CD14-positive monocyte (primary cell): ENCODE measurements at regions not wholly inside any gene's neighbourhood (a gene's known extent, or its start where the extent isn't known, plus 50 kb on each side); places are given as distances from the start of the nearest gene placed in this dataset.

Experiments
- DNase-seq, 3 donors: peaks; one replicate each; pipeline ENCODE4 v3.0.0-alpha.2; 2011 to 2022
- H2AFZ ChIP-seq: 2 replicates; pipeline ENCODE4 v1.6.0; 2012; ENCODE audit warnings: mild to moderate bottlenecking, low read depth, low read length, inconsistent platforms; ENCODE audit not compliant: insufficient read depth, poor library complexity, severe bottlenecking
- H3K27ac ChIP-seq, 2 donors: 1 replicate in 1 of 2; 2 replicates in 1 of 2; pipeline ENCODE4 v1.5.1; 2012 to 2013; ENCODE audit warnings: low read length in 2 of 2, control low read depth in 1 of 2, inconsistent platforms in 1 of 2, low read depth in 1 of 2, mild to moderate bottlenecking in 1 of 2
- H3K27me3 ChIP-seq, 2 donors: one replicate each; pipeline versions ENCODE4 v1.6.0 to v1.6.1; 2011 to 2013; ENCODE audit warnings: low read length in 2 of 2; ENCODE audit not compliant: control insufficient read depth in 2 of 2, insufficient read depth in 2 of 2
- H3K36me3 ChIP-seq, 2 donors: replicated peaks in 1 of 2; 1 replicate in 1 of 2; 2 replicates in 1 of 2; pipeline versions ENCODE4 v1.5.1 to v1.6.1; 2012 to 2013; ENCODE audit warnings: low read length in 2 of 2, control low read depth in 1 of 2, inconsistent platforms in 1 of 2, mild to moderate bottlenecking in 1 of 2; ENCODE audit not compliant: insufficient read depth in 2 of 2, control insufficient read depth in 1 of 2
- H3K4me1 ChIP-seq, 2 donors: 1 replicate in 1 of 2; 2 replicates in 1 of 2; pipeline versions ENCODE4 v1.5.1 to v1.6.1; 2012 to 2013; ENCODE audit warnings: low read length in 2 of 2, control low read depth in 1 of 2, inconsistent platforms in 1 of 2, mild to moderate bottlenecking in 1 of 2, moderate library complexity in 1 of 2; ENCODE audit not compliant: insufficient read depth in 2 of 2, control insufficient read depth in 1 of 2
- H3K4me2 ChIP-seq: replicated peaks from 2 replicates; pipeline ENCODE3; 2012; ENCODE audit warnings: low read length, moderate library complexity, mild to moderate bottlenecking; ENCODE audit not compliant: poor library complexity, severe bottlenecking; ENCODE audit errors: extremely low read depth
- H3K4me3 ChIP-seq, 3 experiments: fragments of 200-600 bp in 1 of 3; sonication (generic) in 1 of 3; replicated peaks in 1 of 3; 1 replicate in 2 of 3; 2 replicates in 1 of 3; pipeline ENCODE4 v1.5.1; 2011 to 2013; ENCODE audit warnings: low read length in 3 of 3, mild to moderate bottlenecking in 3 of 3, control low read depth in 2 of 3, low read depth in 2 of 3, inconsistent platforms in 1 of 3, moderate library complexity in 1 of 3
- H3K79me2 ChIP-seq: 2 replicates; pipeline ENCODE4 v1.6.0; 2012; ENCODE audit warnings: mild to moderate bottlenecking, control low read depth, inconsistent platforms, low read length, moderate library complexity; ENCODE audit not compliant: insufficient read depth
- H3K9ac ChIP-seq: 2 replicates; pipeline ENCODE4 v1.6.0; 2017; ENCODE audit warnings: low read length, mild to moderate bottlenecking; ENCODE audit not compliant: insufficient read depth, poor library complexity, severe bottlenecking
- H3K9me3 ChIP-seq, 2 donors: replicated peaks in 1 of 2; 1 replicate in 1 of 2; 2 replicates in 1 of 2; pipeline versions ENCODE4 v1.5.1 to v1.6.1; 2012 to 2013; ENCODE audit warnings: low read length in 2 of 2, control low read depth in 1 of 2; ENCODE audit not compliant: control insufficient read depth in 1 of 2, insufficient read depth in 1 of 2
- H4K20me1 ChIP-seq: 2 replicates; pipeline ENCODE4 v1.6.0; 2012; ENCODE audit warnings: mild to moderate bottlenecking, low read length, control low read depth, moderate library complexity; ENCODE audit not compliant: insufficient read depth
- H3K27ac Mint-ChIP-seq, 7 donors: one replicate each; pipeline ENCODE4 v1.8.0; 2020; ENCODE audit warnings: mild to moderate bottlenecking in 7 of 7, mixed read lengths in 7 of 7, moderate library complexity in 6 of 7, inconsistent platforms in 2 of 7
- H3K27me3 Mint-ChIP-seq, 3 donors: one replicate each; pipeline ENCODE4 v1.8.0; 2021 to 2022; ENCODE audit warnings: low read depth in 3 of 3, mild to moderate bottlenecking in 3 of 3, mixed read lengths in 3 of 3, moderate library complexity in 3 of 3, inconsistent platforms in 1 of 3
- H3K36me3 Mint-ChIP-seq, 2 donors: one replicate each; pipeline ENCODE4 v1.8.0; 2020; ENCODE audit warnings: mixed read lengths in 2 of 2, inconsistent platforms in 1 of 2, mild to moderate bottlenecking in 1 of 2
- H3K4me1 Mint-ChIP-seq: one replicate; pipeline ENCODE4 v1.8.0; 2020; ENCODE audit warnings: mild to moderate bottlenecking, mixed read lengths
- H3K4me3 Mint-ChIP-seq, 2 donors: one replicate each; pipeline ENCODE4 v1.8.0; 2020; ENCODE audit warnings: mild to moderate bottlenecking in 2 of 2, mixed read lengths in 2 of 2, moderate library complexity in 1 of 2
- H3K9me3 Mint-ChIP-seq, 7 donors: one replicate each; pipeline ENCODE4 v1.8.0; 2020 to 2022; ENCODE audit warnings: mixed read lengths in 7 of 7, mild to moderate bottlenecking in 6 of 7, moderate library complexity in 6 of 7, inconsistent platforms in 2 of 7
- CTCF ChIP-seq: fragments of 200-600 bp; IDR thresholded peaks from one replicate; pipeline ENCODE4 v1.8.0; 2022; ENCODE audit warnings: antibody characterized with exemption, mild to moderate bottlenecking
- WGBS: methylation state at CpG from one replicate; pipeline ENCODE4 v1.1.5; 2013; ENCODE audit warnings: missing lambda C conversion rate; ENCODE audit not compliant: insufficient coverage; 5-methylcytosine and 5-hydroxymethylcytosine counted together
- intact Hi-C, 2 donors: fragments of 100-400 bp; cut with micrococcal nuclease; formaldehyde crosslinking; loops; one replicate each; pipeline versions ENCODE4 v1.15.0 to v1.15.1; 2023

GRCh38 chr3:148253713-148254112 lies 444.0 kb upstream of the AGTR1 start:
- H3K4me1 ChIP-seq: no peaks in the 10 kb centered on the region
- H4K20me1 ChIP-seq: no peaks in the 10 kb centered on the region
- intact Hi-C loops: no loop called here
- H3K9me3 ChIP-seq: peaks cover 0 to 6% of the 10 kb centered on the region in 2 donors
- Mint-ChIP-seq H3K36me3 (no peaks in the 10 kb centered on the region), H3K27me3 (no peaks in the 10 kb centered on the region), H3K9me3 (peaks cover 0 to 6% (median 2%) of the 10 kb centered on the region in 7 donors), H3K4me3 (no peak overlapping the region), H3K27ac (no peak overlapping the region), H3K4me1 (no peaks in the 10 kb centered on the region)
- H3K4me2 ChIP-seq: no peak overlapping the region
- TF ChIP-seq CTCF: no peak
- no peaks in the 10 kb centered on the region for H3K36me3 ChIP-seq
- WGBS: no CpG with 5 or more reads among the region's 2 CpGs
- no peaks in the 10 kb centered on the region for H3K79me2 ChIP-seq
- H3K27me3 ChIP-seq: no peaks in the 10 kb centered on the region
- no peak for DNase-seq
- no peak overlapping the region for H3K27ac ChIP-seq
- H3K4me3 ChIP-seq: no peak overlapping the region
- no peak overlapping the region for H3K9ac ChIP-seq
- H2AFZ ChIP-seq: no peak overlapping the region

- 79% methylated on average over 2 of the region's 2 CpGs for WGBS
- peaks cover 0 to 6% (median 2%) of the 10 kb centered on the region in 7 donors for H3K9me3 Mint-ChIP-seq
- H3K4me3 Mint-ChIP-seq: no peak overlapping the region
- DNase-seq: no peak
- H3K9ac ChIP-seq: no peak overlapping the region
- H3K4me1 Mint-ChIP-seq: no peaks in the 10 kb centered on the region
- intact Hi-C loops: no loop called here
- no peak overlapping the region for H3K4me2 ChIP-seq
- H3K27me3 ChIP-seq: no peaks in the 10 kb centered on the region
- no peak overlapping the region for H3K27ac ChIP-seq
- no peak overlapping the region for H2AFZ ChIP-seq
- no peak overlapping the region for H3K4me3 ChIP-seq
- no peak for TF ChIP-seq CTCF
- H3K27ac Mint-ChIP-seq: no peak overlapping the region
- H3K79me2 ChIP-seq: no peaks in the 10 kb centered on the region
- no peaks in the 10 kb centered on the region for H3K36me3 ChIP-seq
- no peaks in the 10 kb centered on the region for H4K20me1 ChIP-seq
- H3K4me1 ChIP-seq: no peaks in the 10 kb centered on the region
- H3K27me3 Mint-ChIP-seq: no peaks in the 10 kb centered on the region
- peaks cover 0 to 6% of the 10 kb centered on the region in 2 donors for H3K9me3 ChIP-seq
- no peaks in the 10 kb centered on the region for H3K36me3 Mint-ChIP-seq
Observed at GRCh38 chr3:148254402-148254801, 443.3 kb upstream of the AGTR1 start.
